HepG2 (cell line): ENCODE measurements at regions not wholly inside any gene's neighbourhood (a gene's known extent, or its start where the extent isn't known, plus 50 kb on each side); places are given as distances from the start of the nearest gene placed in this dataset.
"Not testable (repeated sequence)": the region's sequence is repeated elsewhere in the genome, so short reads cannot be mapped to it uniquely, and the experiment has no call there.

Source experiments
- ATAC-seq: fragments of 200-7000 bp; cut with Tn5 transposase; 3 replicates; pipeline ENCODE4 v1.9.1; 2020; ENCODE audit warnings: mild to moderate bottlenecking, moderate library complexity
- BruUV-seq: library from RNA; stranded (reverse); fragments of 400-500 nt; replicated peaks from 2 replicates; lab custom pipeline; 2021; lab: Mats Ljungman, UMichigan
- CTCF ChIA-PET: fragments of 300-600 bp; formaldehyde crosslinking; extraction: SDS; loops from one replicate; lab custom pipeline; 2021; ENCODE audit warnings: low total read pairs, inconsistent platforms, low intra/inter-chr PET ratio; lab: Yijun Ruan, JAX
- POLR2A ChIA-PET: fragments of 350-600 bp; sonication (Branson Sonifier 250); formaldehyde crosslinking; loops from one replicate; lab custom pipeline; 2020; ENCODE audit warnings: antibody characterized with exemption, inconsistent platforms; lab: Yijun Ruan, JAX
- DNase-seq: peaks from one replicate; pipeline ENCODE4 v3.0.0-alpha.2; 2015; ENCODE audit warnings: low spot score
- FAIRE-seq: peaks from 3 replicates; lab custom pipeline; 2011; peaks lifted over from hg19 to GRCh38; lab: Jason Lieb, UNC
- H2AFZ ChIP-seq: one replicate; pipeline ENCODE4 v1.6.1; 2011; ENCODE audit warnings: low read length, inconsistent platforms
- H3K27ac ChIP-seq: fragments of 300-600 bp; 3 replicates; pipeline ENCODE4 v1.8.0; 2011; ENCODE audit warnings: mixed run types, mild to moderate bottlenecking, mixed read lengths, low read length, inconsistent platforms; ENCODE audit not compliant: insufficient read depth; ENCODE audit errors: extremely low read length
- H3K27me3 ChIP-seq, 2 experiments: fragments of 200-600 bp in 1 of 2; 2 replicates in 1 of 2; 3 replicates in 1 of 2; pipeline versions ENCODE4 v1.6.0 to v1.8.0; 2011; ENCODE audit warnings: low read length in 2 of 2, mild to moderate bottlenecking in 2 of 2, moderate library complexity in 2 of 2, inconsistent platforms in 1 of 2; ENCODE audit not compliant: insufficient read depth in 2 of 2, control insufficient read depth in 1 of 2
- H3K36me3 ChIP-seq, 2 experiments: fragments of 200-600 bp in 1 of 2; replicated peaks in 1 of 2; 2 replicates in 1 of 2; 3 replicates in 1 of 2; pipeline versions ENCODE4 v1.5.1 to v1.8.0; 2011; ENCODE audit warnings: low read length in 2 of 2, inconsistent platforms in 1 of 2; ENCODE audit not compliant: insufficient read depth in 2 of 2, control insufficient read depth in 1 of 2
- H3K4me1 ChIP-seq: 2 replicates; pipeline ENCODE4 v1.5.1; 2012; ENCODE audit warnings: low read length, inconsistent platforms; ENCODE audit not compliant: insufficient read depth
- H3K4me2 ChIP-seq: 2 replicates; pipeline ENCODE4 v1.6.0; 2011; ENCODE audit warnings: low read depth, low read length, inconsistent platforms
- H3K4me3 ChIP-seq, 3 experiments: fragments of 200-600 bp in 1 of 3; sonication (generic), shearing (Covaris generic) in 1 of 3; replicated peaks in 1 of 3; 2 replicates each; pipeline ENCODE4 v1.5.1; 2011 to 2016; ENCODE audit warnings: low read length in 3 of 3, inconsistent platforms in 2 of 3, low read depth in 2 of 3, mild to moderate bottlenecking in 2 of 3, control low read depth in 1 of 3, mixed read lengths in 1 of 3; ENCODE audit not compliant: insufficient read depth in 1 of 3
- H3K79me2 ChIP-seq: one replicate; pipeline ENCODE4 v1.6.1; 2011; ENCODE audit warnings: low read length, inconsistent platforms; ENCODE audit not compliant: insufficient read depth
- H3K9ac ChIP-seq: 2 replicates; pipeline ENCODE4 v1.6.0; 2011; ENCODE audit warnings: mild to moderate bottlenecking, low read depth, low read length, inconsistent platforms; ENCODE audit not compliant: insufficient read depth
- H3K9me3 ChIP-seq: 2 replicates; pipeline ENCODE4 v1.5.1; 2012; ENCODE audit warnings: mild to moderate bottlenecking, low read length
- H4K20me1 ChIP-seq: 2 replicates; pipeline ENCODE4 v1.6.0; 2011; ENCODE audit warnings: inconsistent platforms, mild to moderate bottlenecking, low read length, moderate library complexity; ENCODE audit not compliant: insufficient read depth
- ATF7 ChIP-seq, 2 experiments: fragments of 450-650 bp in 1 of 2; sonication (generic) in 1 of 2; formaldehyde crosslinking in 1 of 2; IDR thresholded peaks; 2 replicates each; pipeline versions ENCODE4 v1.4.0 to v1.6.1; 2016 to 2020; ENCODE audit warnings: antibody characterized with exemption in 1 of 2, mild to moderate bottlenecking in 1 of 2, missing genetic modification reagents in 1 of 2
- CREB1 ChIP-seq, 2 experiments: fragments of 450-650 bp in 1 of 2; IDR thresholded peaks; 2 replicates each; pipeline ENCODE4 v1.6.1; 2016 to 2017; ENCODE audit warnings: control low read depth in 1 of 2, mild to moderate bottlenecking in 1 of 2, missing compliant biosample characterization in 1 of 2, missing genetic modification characterization in 1 of 2
- ZNF24 ChIP-seq: fragments of 450-650 bp; IDR thresholded peaks from 2 replicates; pipeline ENCODE4 v1.6.1; 2017; ENCODE audit warnings: antibody characterized with exemption, mild to moderate bottlenecking
- WGBS: methylation state at CpG from one replicate; pipeline ENCODE4 v1.1.6; 2017; ENCODE audit warnings: low lambda C conversion rate; 5-methylcytosine and 5-hydroxymethylcytosine counted together
- in situ Hi-C: cut with HindIII; loops from 2 replicates; pipeline ENCODE4 v1.10.0; 2017; ENCODE audit warnings: low pct_unique_long_range_greater_than_20kb; ENCODE audit not compliant: extremely low pct_ligation_motif_present
- intact Hi-C: fragments of 100-400 bp; cut with micrococcal nuclease; formaldehyde crosslinking; loops from one replicate; pipeline ENCODE4 v1.10.0; 2022; ENCODE audit not compliant: unreplicated experiment

DNA sequence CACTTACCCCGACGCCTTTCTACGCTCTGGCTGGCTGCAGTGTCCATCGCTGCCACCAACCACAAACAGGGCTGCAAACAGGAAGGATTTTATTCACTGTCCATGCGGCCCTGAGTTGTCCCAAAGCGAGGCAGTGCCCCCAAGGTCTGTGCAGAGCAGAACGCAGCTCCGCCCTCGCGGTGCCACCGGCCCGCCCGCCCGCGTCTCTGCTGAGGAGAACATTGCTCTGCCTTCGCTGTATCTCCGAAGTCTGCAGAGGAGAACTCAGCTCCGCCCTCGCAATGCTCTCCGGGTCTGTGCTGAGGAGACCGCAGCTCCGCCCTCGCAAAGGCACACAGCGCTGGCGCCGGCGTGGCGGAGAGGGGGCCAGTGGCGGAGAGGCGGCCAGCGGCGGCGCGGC, 645.1 kb downstream of the FAM72C start:
- H2AFZ ChIP-seq, H3K4me3 ChIP-seq, FAIRE-seq, intact Hi-C loops, H3K4me2 ChIP-seq, DNase-seq, H3K79me2 ChIP-seq, H4K20me1 ChIP-seq, H3K4me1 ChIP-seq, in situ Hi-C loops, H3K9ac ChIP-seq, POLR2A ChIA-PET, CTCF ChIA-PET, ATAC-seq, BruUV-seq, H3K27ac ChIP-seq, H3K27me3 ChIP-seq, H3K9me3 ChIP-seq, H3K36me3 ChIP-seq: not testable (repeated sequence)
- WGBS, result 95% methylated on average over 13 of the region's 34 CpGs

DNA sequence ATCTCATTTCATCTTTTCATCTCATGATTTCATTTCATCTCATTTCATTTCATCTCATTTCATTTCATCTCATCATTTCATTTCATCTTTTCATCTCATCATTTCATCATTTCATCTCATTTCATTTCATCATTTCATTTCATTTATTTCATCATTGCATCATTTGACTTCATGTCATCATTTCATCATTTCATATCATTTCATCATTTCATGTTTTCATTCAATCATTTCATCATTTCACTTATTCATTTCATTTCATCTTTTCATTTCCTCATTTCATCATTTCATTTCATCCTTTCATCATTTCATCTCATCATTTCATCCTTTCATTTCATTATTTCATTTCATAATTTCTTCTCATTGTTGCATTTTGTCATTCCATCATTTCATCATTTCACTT, 660.6 kb downstream of the FAM72C start:
- H3K9me3 ChIP-seq; ATAC-seq; intact Hi-C loops; H3K9ac ChIP-seq; FAIRE-seq; H3K4me2 ChIP-seq; H3K79me2 ChIP-seq; in situ Hi-C loops; H3K36me3 ChIP-seq; H2AFZ ChIP-seq; H4K20me1 ChIP-seq; BruUV-seq; DNase-seq; H3K27ac ChIP-seq; H3K4me1 ChIP-seq; POLR2A ChIA-PET; H3K4me3 ChIP-seq; H3K27me3 ChIP-seq; CTCF ChIA-PET; TF ChIP-seq CREB1, ATF7 (CRISPR knock-in tag; IDR thresholded peaks at IDR 0.05): not testable (repeated sequence)
- TF ChIP-seq ZNF24, result peak; percentile 77; the same call in 1 of the 2 replicates
- TF ChIP-seq CREB1 (IDR thresholded peaks at IDR 0.05), result peak; percentile 11; the same call in 1 of the 2 replicates
- TF ChIP-seq ATF7 (IDR thresholded peaks at IDR 0.05), result peak; percentile 89
